Neural cell (in vitro differentiated cells): ENCODE measurements at regions not wholly inside any gene's neighbourhood (a gene's known extent, or its start where the extent isn't known, plus 50 kb on each side); places are given as distances from the start of the nearest gene placed in this dataset.

Source experiments
- H2AFZ ChIP-seq: fragments of 200-600, 300-800 bp; sonication (generic), shearing (Covaris generic); 2 replicates; pipeline ENCODE4 v1.6.0; 2014; ENCODE audit warnings: low read depth, mild to moderate bottlenecking, antibody characterized with exemption, low read length, moderate library complexity
- H3F3A ChIP-seq: fragments of 200-600 bp; shearing (Covaris generic); 2 replicates; pipeline ENCODE4 v1.6.1; 2016; ENCODE audit warnings: mild to moderate bottlenecking, moderate library complexity, mixed read lengths, antibody characterized with exemption, low read length; ENCODE audit not compliant: insufficient read depth, poor library complexity, severe bottlenecking
- H3K27ac ChIP-seq: fragments of 200-600, 300-800 bp; sonication (generic), shearing (Covaris generic); 2 replicates; pipeline ENCODE4 v1.5.1; 2014; ENCODE audit warnings: mild to moderate bottlenecking, low read length, moderate library complexity
- H3K27me3 ChIP-seq: fragments of 300-800, 200-600 bp; sonication (generic), shearing (Covaris generic); 2 replicates; pipeline ENCODE4 v1.6.0; 2014; ENCODE audit warnings: mild to moderate bottlenecking, low read depth, low read length, moderate library complexity; ENCODE audit not compliant: insufficient read depth
- H3K36me3 ChIP-seq: fragments of 300-800, 200-600 bp; sonication (generic), shearing (Covaris generic); 2 replicates; pipeline ENCODE4 v1.5.1; 2014; ENCODE audit warnings: mild to moderate bottlenecking, antibody characterized with exemption, low read length, moderate library complexity; ENCODE audit not compliant: insufficient read depth
- H3K4me2 ChIP-seq: fragments of 300-800, 200-600 bp; sonication (generic), shearing (Covaris generic); 2 replicates; pipeline ENCODE4 v1.6.0; 2014; ENCODE audit warnings: mild to moderate bottlenecking, low read length
- H3K4me3 ChIP-seq: fragments of 300-800, 200-600 bp; sonication (generic), shearing (Covaris generic); 2 replicates; pipeline ENCODE4 v1.5.1; 2014; ENCODE audit warnings: mild to moderate bottlenecking, low read length, moderate library complexity
- H3K79me2 ChIP-seq: fragments of 200-600 bp; shearing (Covaris generic); replicated peaks from 2 replicates; pipeline ENCODE4 v1.6.0; 2014; ENCODE audit warnings: mild to moderate bottlenecking, low read length, moderate library complexity; ENCODE audit not compliant: insufficient read depth
- H3K9ac ChIP-seq: fragments of 300-800, 200-600 bp; sonication (generic), shearing (Covaris generic); 2 replicates; pipeline ENCODE4 v1.6.1; 2016; ENCODE audit warnings: mild to moderate bottlenecking, low read length, mixed read lengths
- H3K9me2 ChIP-seq: fragments of 200-600 bp; shearing (Covaris generic); 2 replicates; pipeline ENCODE4 v1.6.1; 2016; ENCODE audit warnings: mild to moderate bottlenecking, low read length, mixed read lengths; ENCODE audit not compliant: insufficient read depth
- H3K9me3 ChIP-seq: fragments of 200-600, 300-800 bp; sonication (generic), shearing (Covaris generic); 2 replicates; pipeline ENCODE4 v1.6.1; 2016; ENCODE audit warnings: mild to moderate bottlenecking, mixed run types, low read length, moderate library complexity, mixed read lengths
- H4K20me1 ChIP-seq: fragments of 200-600 bp; shearing (Covaris generic); 2 replicates; pipeline ENCODE4 v1.6.1; 2016; ENCODE audit warnings: mild to moderate bottlenecking, mixed run types; ENCODE audit not compliant: insufficient read depth
- EP300 ChIP-seq: fragments of 450-650 bp; conservative IDR thresholded peaks from 2 replicates; pipeline ENCODE4 v1.6.1; 2014; ENCODE audit warnings: antibody characterized with exemption, mild to moderate bottlenecking, moderate library complexity; ENCODE audit not compliant: poor library complexity, severe bottlenecking
- EZH2 ChIP-seq: fragments of 200-600, 300-800 bp; shearing (Covaris generic), sonication (generic); IDR thresholded peaks from 2 replicates; pipeline ENCODE4 v1.6.1; 2014; ENCODE audit warnings: antibody characterized with exemption, low read length, borderline replicate concordance, mild to moderate bottlenecking; ENCODE audit not compliant: insufficient read depth, poor library complexity, severe bottlenecking
- MXI1 ChIP-seq: fragments of 450-650 bp; conservative IDR thresholded peaks from 2 replicates; pipeline ENCODE4 v1.6.1; 2014; ENCODE audit warnings: antibody characterized with exemption, mild to moderate bottlenecking; ENCODE audit not compliant: poor library complexity, severe bottlenecking
- POLR2AphosphoS5 ChIP-seq: IDR thresholded peaks from 2 replicates; pipeline ENCODE4 v1.6.1; 2012
- RAD21 ChIP-seq: fragments of 450-650 bp; conservative IDR thresholded peaks from 2 replicates; pipeline ENCODE4 v1.6.1; 2014; ENCODE audit warnings: antibody characterized with exemption, mild to moderate bottlenecking, moderate library complexity
- SMC3 ChIP-seq: fragments of 450-650 bp; conservative IDR thresholded peaks from 2 replicates; pipeline ENCODE4 v1.6.1; 2014; ENCODE audit warnings: antibody characterized with exemption, mild to moderate bottlenecking, moderate library complexity; ENCODE audit not compliant: poor library complexity
- TAF1 ChIP-seq: IDR thresholded peaks from 2 replicates; pipeline ENCODE4 v1.6.1; 2012; ENCODE audit warnings: low read depth
- TF ChIP-seq, protein P1 (sequence below): IDR thresholded peaks from 2 replicates; pipeline ENCODE4 v1.6.1; 2012; ENCODE audit warnings: borderline replicate concordance
- TF ChIP-seq, protein P2 (sequence below): fragments of 450-650 bp; IDR thresholded peaks from 2 replicates; pipeline ENCODE4 v1.5.1; 2014; ENCODE audit warnings: antibody characterized with exemption, mild to moderate bottlenecking, moderate library complexity; ENCODE audit not compliant: poor library complexity, severe bottlenecking

DNA sequence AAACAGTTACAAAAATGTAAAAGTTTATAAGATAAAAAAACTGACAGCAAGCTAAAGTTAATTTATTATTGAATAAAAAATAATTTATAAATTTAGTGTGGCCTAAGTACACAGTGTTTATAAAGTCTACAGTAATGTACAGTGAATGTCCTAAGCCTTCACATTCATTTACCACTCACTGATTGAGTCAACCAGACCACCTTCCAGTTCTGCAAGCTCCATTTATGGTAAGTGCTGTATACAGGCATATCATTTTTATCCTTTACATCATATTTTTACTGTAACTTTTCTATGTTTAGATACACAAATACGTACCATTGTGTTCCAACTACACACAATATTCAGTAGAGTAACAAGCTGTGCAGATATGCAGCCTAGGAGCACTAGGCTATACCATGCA lies 184.2 kb upstream of the LRATD1 start:
- Histone ChIP-seq H3F3A (no peaks in the 10 kb centered on the region), H3K9ac (no peak overlapping the region), H3K27me3 (no peaks in the 10 kb centered on the region), H4K20me1 (no peaks in the 10 kb centered on the region), H3K79me2 (no peaks in the 10 kb centered on the region), H3K9me2 (no peaks in the 10 kb centered on the region), H3K9me3 (peaks cover 18% of the 10 kb centered on the region), H3K4me3 (no peak overlapping the region), H3K27ac (no peak overlapping the region), H2AFZ (no peak overlapping the region), H3K36me3 (no peaks in the 10 kb centered on the region), H3K4me2 (no peak overlapping the region)
- TF ChIP-seq, protein P1, sequence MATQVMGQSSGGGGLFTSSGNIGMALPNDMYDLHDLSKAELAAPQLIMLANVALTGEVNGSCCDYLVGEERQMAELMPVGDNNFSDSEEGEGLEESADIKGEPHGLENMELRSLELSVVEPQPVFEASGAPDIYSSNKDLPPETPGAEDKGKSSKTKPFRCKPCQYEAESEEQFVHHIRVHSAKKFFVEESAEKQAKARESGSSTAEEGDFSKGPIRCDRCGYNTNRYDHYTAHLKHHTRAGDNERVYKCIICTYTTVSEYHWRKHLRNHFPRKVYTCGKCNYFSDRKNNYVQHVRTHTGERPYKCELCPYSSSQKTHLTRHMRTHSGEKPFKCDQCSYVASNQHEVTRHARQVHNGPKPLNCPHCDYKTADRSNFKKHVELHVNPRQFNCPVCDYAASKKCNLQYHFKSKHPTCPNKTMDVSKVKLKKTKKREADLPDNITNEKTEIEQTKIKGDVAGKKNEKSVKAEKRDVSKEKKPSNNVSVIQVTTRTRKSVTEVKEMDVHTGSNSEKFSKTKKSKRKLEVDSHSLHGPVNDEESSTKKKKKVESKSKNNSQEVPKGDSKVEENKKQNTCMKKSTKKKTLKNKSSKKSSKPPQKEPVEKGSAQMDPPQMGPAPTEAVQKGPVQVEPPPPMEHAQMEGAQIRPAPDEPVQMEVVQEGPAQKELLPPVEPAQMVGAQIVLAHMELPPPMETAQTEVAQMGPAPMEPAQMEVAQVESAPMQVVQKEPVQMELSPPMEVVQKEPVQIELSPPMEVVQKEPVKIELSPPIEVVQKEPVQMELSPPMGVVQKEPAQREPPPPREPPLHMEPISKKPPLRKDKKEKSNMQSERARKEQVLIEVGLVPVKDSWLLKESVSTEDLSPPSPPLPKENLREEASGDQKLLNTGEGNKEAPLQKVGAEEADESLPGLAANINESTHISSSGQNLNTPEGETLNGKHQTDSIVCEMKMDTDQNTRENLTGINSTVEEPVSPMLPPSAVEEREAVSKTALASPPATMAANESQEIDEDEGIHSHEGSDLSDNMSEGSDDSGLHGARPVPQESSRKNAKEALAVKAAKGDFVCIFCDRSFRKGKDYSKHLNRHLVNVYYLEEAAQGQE, result no peak
- TF ChIP-seq MXI1, result no peak
- TF ChIP-seq POLR2AphosphoS5, result no peak
- no peak for TF ChIP-seq RAD21
- TF ChIP-seq EP300, result no peak
- TF ChIP-seq, protein P2, sequence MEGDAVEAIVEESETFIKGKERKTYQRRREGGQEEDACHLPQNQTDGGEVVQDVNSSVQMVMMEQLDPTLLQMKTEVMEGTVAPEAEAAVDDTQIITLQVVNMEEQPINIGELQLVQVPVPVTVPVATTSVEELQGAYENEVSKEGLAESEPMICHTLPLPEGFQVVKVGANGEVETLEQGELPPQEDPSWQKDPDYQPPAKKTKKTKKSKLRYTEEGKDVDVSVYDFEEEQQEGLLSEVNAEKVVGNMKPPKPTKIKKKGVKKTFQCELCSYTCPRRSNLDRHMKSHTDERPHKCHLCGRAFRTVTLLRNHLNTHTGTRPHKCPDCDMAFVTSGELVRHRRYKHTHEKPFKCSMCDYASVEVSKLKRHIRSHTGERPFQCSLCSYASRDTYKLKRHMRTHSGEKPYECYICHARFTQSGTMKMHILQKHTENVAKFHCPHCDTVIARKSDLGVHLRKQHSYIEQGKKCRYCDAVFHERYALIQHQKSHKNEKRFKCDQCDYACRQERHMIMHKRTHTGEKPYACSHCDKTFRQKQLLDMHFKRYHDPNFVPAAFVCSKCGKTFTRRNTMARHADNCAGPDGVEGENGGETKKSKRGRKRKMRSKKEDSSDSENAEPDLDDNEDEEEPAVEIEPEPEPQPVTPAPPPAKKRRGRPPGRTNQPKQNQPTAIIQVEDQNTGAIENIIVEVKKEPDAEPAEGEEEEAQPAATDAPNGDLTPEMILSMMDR, result no peak
- TF ChIP-seq TAF1, result no peak
- TF ChIP-seq SMC3, result no peak

DNA sequence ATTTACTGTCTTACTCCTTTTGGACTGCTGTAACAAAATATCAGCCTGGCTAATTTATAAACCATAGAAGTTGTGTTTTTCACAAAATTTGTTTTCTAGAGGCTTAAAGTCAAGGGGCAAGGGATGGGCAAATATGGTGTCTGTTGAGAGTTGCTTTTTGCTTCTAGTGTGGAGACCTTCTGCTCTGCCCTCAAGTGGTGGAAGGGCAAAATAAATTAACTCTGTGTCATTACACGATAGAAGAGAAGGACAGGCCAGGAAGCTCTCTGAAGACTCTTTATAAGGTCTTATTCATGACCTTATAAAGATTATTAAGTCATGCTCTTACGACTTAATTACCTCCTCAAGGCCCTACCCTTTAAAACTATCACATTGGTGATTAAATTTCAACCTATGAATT lies 181.2 kb upstream of the LRATD1 start:
- no peaks in the 10 kb centered on the region for H3K36me3 ChIP-seq
- no peaks in the 10 kb centered on the region for H3K27me3 ChIP-seq
- H4K20me1 ChIP-seq, result no peaks in the 10 kb centered on the region
- no peak for TF ChIP-seq RAD21
- no peak for TF ChIP-seq EP300
- no peak for TF ChIP-seq TAF1
- TF ChIP-seq POLR2AphosphoS5, result no peak
- TF ChIP-seq, protein P2, result no peak
- no peak for TF ChIP-seq MXI1
- TF ChIP-seq SMC3, result no peak
- TF ChIP-seq, protein P1, result no peak
- no peak for TF ChIP-seq EZH2
- H3K27ac ChIP-seq, result no peak overlapping the region
- no peaks in the 10 kb centered on the region for H3F3A ChIP-seq
- H2AFZ ChIP-seq, result no peak overlapping the region
- H3K9me3 ChIP-seq, result peaks cover 5% of the 10 kb centered on the region
- no peaks in the 10 kb centered on the region for H3K79me2 ChIP-seq
- H3K4me3 ChIP-seq, result no peak overlapping the region
- no peak overlapping the region for H3K4me2 ChIP-seq
- H3K9me2 ChIP-seq, result no peaks in the 10 kb centered on the region
- H3K9ac ChIP-seq, result no peak overlapping the region
